Fibroblast of villous mesenchyme (primary cell): ENCODE measurements at regions not wholly inside any gene's neighbourhood (a gene's known extent, or its start where the extent isn't known, plus 50 kb on each side); places are given as distances from the start of the nearest gene placed in this dataset.

Experiments used
- DNase-seq: peaks from one replicate; pipeline ENCODE4 v3.0.0-alpha.2; 2010; ENCODE audit warnings: low read depth
- H3K4me3 ChIP-seq: 2 replicates; pipeline ENCODE4 v1.5.1; 2011; ENCODE audit warnings: low read depth, mild to moderate bottlenecking, low read length
- CTCF ChIP-seq: IDR thresholded peaks from 2 replicates; pipeline ENCODE4 v1.5.1; 2012; ENCODE audit warnings: low read depth, mild to moderate bottlenecking, low read length; ENCODE audit not compliant: insufficient read depth

- H3K4me3 ChIP-seq: no peak overlapping the region
- TF ChIP-seq CTCF: no peak
- no peak for DNase-seq
Measured at GRCh38 chr11:89660234-89660633, 49.9 kb upstream of the TRIM77 start.
